OCI-LY1 (cell line): ENCODE measurements at regions not wholly inside any gene's neighbourhood (a gene's known extent, or its start where the extent isn't known, plus 50 kb on each side); places are given as distances from the start of the nearest gene placed in this dataset.

Experiments
- H2AFZ ChIP-seq: fragments of 200-600 bp; sonication (generic), shearing (Covaris generic); 2 replicates; pipeline ENCODE4 v1.6.0; 2014; ENCODE audit warnings: antibody characterized with exemption, mild to moderate bottlenecking, low read length
- H3F3A ChIP-seq: fragments of 200-600 bp; sonication (generic), shearing (Covaris generic); 2 replicates; pipeline ENCODE4 v1.6.0; 2014; ENCODE audit warnings: mild to moderate bottlenecking, antibody characterized with exemption, low read length, moderate library complexity; ENCODE audit not compliant: insufficient read depth
- H3K27ac ChIP-seq: fragments of 200-600 bp; sonication (generic); 2 replicates; pipeline ENCODE4 v1.5.1; 2014; ENCODE audit warnings: low read length, mixed run types, mild to moderate bottlenecking, low read depth; ENCODE audit not compliant: poor library complexity, severe bottlenecking
- H3K27me3 ChIP-seq: fragments of 200-600 bp; sonication (generic); 2 replicates; pipeline ENCODE4 v1.6.0; 2014; ENCODE audit warnings: antibody characterized with exemption, mild to moderate bottlenecking, low read length, moderate library complexity; ENCODE audit not compliant: insufficient read depth
- H3K36me3 ChIP-seq: fragments of 200-600 bp; sonication (generic); 2 replicates; pipeline ENCODE4 v1.6.1; 2014; ENCODE audit warnings: mild to moderate bottlenecking, antibody characterized with exemption, low read length, moderate library complexity, mixed read lengths; ENCODE audit not compliant: insufficient read depth
- H3K4me1 ChIP-seq: fragments of 200-600 bp; sonication (generic); 2 replicates; pipeline ENCODE4 v1.5.1; 2014; ENCODE audit warnings: mild to moderate bottlenecking, low read length, moderate library complexity; ENCODE audit not compliant: insufficient read depth, severe bottlenecking
- H3K4me2 ChIP-seq: fragments of 200-600 bp; sonication (generic), shearing (Covaris generic); 2 replicates; pipeline ENCODE4 v1.6.1; 2014; ENCODE audit warnings: low read length
- H3K4me3 ChIP-seq: fragments of 200-600 bp; sonication (generic); 2 replicates; pipeline ENCODE4 v1.5.1; 2014; ENCODE audit warnings: low read length, low read depth, mild to moderate bottlenecking, mixed read lengths; ENCODE audit not compliant: poor library complexity, severe bottlenecking
- H3K79me2 ChIP-seq: fragments of 200-600 bp; shearing (Covaris generic); 2 replicates; pipeline ENCODE4 v1.6.1; 2016; ENCODE audit warnings: mixed run types, low read length, mixed read lengths; ENCODE audit not compliant: insufficient read depth
- H3K9ac ChIP-seq: fragments of 200-600 bp; sonication (generic), shearing (Covaris generic); 2 replicates; pipeline ENCODE4 v1.6.1; 2014; ENCODE audit warnings: mild to moderate bottlenecking, low read length, mixed read lengths
- H3K9me2 ChIP-seq: fragments of 200-600 bp; sonication (generic), shearing (Covaris generic); 2 replicates; pipeline ENCODE4 v1.6.1; 2014; ENCODE audit warnings: low read depth, mild to moderate bottlenecking, low read length, mixed read lengths
- H3K9me3 ChIP-seq: fragments of 200-600 bp; shearing (Covaris generic); 2 replicates; pipeline ENCODE4 v1.6.1; 2014; ENCODE audit warnings: low read length, mixed read lengths
- H4K20me1 ChIP-seq: fragments of 200-600 bp; sonication (generic), shearing (Covaris generic); 2 replicates; pipeline ENCODE4 v1.6.0; 2016; ENCODE audit warnings: mild to moderate bottlenecking, low read length; ENCODE audit not compliant: insufficient read depth
- EZH2 ChIP-seq: fragments of 200-600 bp; sonication (generic), shearing (Covaris generic); IDR thresholded peaks from 2 replicates; pipeline ENCODE4 v1.8.0; 2017; ENCODE audit warnings: borderline replicate concordance, mixed run types, mild to moderate bottlenecking, antibody characterized with exemption, low read length, moderate library complexity, mixed read lengths
- TF ChIP-seq, protein P1 (sequence below): fragments of 200-600 bp; sonication (generic), shearing (Covaris generic); IDR thresholded peaks from 2 replicates; pipeline ENCODE4 v1.5.1; 2017; ENCODE audit warnings: mild to moderate bottlenecking, antibody characterized with exemption, low read length, moderate library complexity, mixed read lengths

- Histone ChIP-seq H3K9me2 (no peaks in the 10 kb centered on the region), H3F3A (no peaks in the 10 kb centered on the region), H2AFZ (no peak overlapping the region), H3K36me3 (no peaks in the 10 kb centered on the region), H3K79me2 (no peaks in the 10 kb centered on the region), H3K27ac (no peak overlapping the region), H3K9ac (no peak overlapping the region), H4K20me1 (no peaks in the 10 kb centered on the region), H3K4me2 (no peak overlapping the region), H3K9me3 (no peaks in the 10 kb centered on the region), H3K4me1 (no peaks in the 10 kb centered on the region), H3K27me3 (no peaks in the 10 kb centered on the region), H3K4me3 (no peak overlapping the region)
- TF ChIP-seq, protein P1, sequence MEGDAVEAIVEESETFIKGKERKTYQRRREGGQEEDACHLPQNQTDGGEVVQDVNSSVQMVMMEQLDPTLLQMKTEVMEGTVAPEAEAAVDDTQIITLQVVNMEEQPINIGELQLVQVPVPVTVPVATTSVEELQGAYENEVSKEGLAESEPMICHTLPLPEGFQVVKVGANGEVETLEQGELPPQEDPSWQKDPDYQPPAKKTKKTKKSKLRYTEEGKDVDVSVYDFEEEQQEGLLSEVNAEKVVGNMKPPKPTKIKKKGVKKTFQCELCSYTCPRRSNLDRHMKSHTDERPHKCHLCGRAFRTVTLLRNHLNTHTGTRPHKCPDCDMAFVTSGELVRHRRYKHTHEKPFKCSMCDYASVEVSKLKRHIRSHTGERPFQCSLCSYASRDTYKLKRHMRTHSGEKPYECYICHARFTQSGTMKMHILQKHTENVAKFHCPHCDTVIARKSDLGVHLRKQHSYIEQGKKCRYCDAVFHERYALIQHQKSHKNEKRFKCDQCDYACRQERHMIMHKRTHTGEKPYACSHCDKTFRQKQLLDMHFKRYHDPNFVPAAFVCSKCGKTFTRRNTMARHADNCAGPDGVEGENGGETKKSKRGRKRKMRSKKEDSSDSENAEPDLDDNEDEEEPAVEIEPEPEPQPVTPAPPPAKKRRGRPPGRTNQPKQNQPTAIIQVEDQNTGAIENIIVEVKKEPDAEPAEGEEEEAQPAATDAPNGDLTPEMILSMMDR = no peak
- no peak for TF ChIP-seq EZH2
These were observed 126.9 kb downstream of the TDRD15 start for GRCh38 chr2:21250673-21251072.

DNA sequence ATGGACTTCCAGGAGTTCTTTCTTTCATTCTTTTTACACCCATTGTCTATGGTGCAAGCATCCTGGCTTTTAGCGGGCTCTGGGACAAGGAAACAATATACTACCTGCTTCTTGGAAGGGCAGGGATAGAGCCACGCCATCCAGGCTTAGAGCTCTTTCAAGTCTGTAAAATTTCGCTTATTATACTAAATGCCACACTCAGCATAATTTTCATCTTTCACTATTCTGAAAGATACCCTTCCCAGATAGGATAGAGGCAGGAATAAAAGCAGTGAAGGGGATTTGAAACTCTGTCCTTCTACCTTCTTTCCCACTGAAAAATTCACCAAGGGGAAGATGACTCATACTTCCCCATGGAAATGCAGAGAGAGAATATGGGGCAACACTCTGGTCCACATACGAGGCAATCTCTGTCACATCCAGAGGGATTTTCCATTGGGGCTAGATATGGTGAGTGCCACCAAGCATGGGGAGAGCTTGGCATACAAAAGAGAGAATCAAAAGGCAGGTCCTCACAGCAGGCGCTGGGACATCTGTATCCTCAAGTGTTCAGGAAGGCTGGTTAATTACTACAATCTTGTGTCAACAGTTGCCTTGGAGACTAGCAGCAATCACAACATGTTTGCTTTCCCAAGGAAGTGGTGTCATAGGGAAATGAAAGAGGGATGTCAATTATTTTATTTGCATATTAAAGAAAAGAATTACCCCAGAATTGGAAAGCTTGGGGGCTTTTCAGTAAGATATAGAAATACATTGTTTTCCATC lies 127.6 kb downstream of the TDRD15 start:
- Histone ChIP-seq H3K4me3 (no peak overlapping the region), H3K9me3 (no peaks in the 10 kb centered on the region), H3K27ac (no peak overlapping the region), H3K4me2 (no peak overlapping the region), H4K20me1 (no peaks in the 10 kb centered on the region), H3K79me2 (no peaks in the 10 kb centered on the region), H3K27me3 (no peaks in the 10 kb centered on the region), H3K36me3 (no peaks in the 10 kb centered on the region), H3F3A (no peaks in the 10 kb centered on the region), H3K9me2 (no peaks in the 10 kb centered on the region), H3K4me1 (no peaks in the 10 kb centered on the region), H3K9ac (no peak overlapping the region), H2AFZ (no peak overlapping the region)
- TF ChIP-seq, protein P1 = no peak
- TF ChIP-seq EZH2 = no peak

DNA sequence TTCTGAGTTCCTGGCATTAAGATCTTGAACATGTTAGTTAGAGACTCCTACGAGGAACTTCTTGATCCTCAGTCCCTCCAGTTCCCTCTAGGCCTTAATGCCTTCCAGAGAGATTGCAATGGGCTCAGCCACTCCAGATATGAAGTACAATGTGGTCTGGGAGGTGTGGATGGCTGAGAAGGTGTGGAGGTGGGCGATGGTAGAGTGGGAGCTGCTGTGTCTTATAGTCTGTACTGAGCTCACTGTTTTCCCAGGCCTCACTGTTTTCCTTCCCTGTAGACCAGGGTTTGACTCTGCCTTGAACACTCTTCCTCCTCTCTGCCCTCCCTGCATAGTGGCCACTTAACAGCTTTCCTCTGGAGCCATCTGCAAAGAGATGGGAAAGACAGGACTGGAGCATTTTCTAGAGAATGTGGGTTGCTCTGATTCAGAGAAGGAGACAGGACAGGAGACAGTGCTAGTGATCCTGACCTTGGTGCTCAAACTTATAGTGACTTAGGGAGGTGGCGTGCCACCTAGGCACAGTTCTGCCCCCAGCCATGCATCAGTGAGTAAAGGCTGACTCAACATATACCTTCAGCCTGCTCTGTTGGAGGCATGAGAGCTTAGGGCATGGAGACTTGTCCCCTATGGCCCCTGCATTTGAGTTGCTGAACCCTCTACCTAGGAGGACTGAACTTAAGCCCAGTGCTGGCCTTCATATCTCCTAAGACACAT lies 129.7 kb downstream of the TDRD15 start:
- Histone ChIP-seq H3K9me3 (no peaks in the 10 kb centered on the region), H3K27ac (no peak overlapping the region), H4K20me1 (no peaks in the 10 kb centered on the region), H3K4me1 (no peaks in the 10 kb centered on the region), H3K27me3 (no peaks in the 10 kb centered on the region), H3K36me3 (no peaks in the 10 kb centered on the region), H2AFZ (no peak overlapping the region), H3K9ac (no peak overlapping the region), H3K4me2 (no peak overlapping the region), H3K9me2 (no peaks in the 10 kb centered on the region), H3K79me2 (no peaks in the 10 kb centered on the region), H3K4me3 (no peak overlapping the region), H3F3A (no peaks in the 10 kb centered on the region)
- TF ChIP-seq, protein P1 = no peak
- no peak for TF ChIP-seq EZH2
